Embryonic facial prominence (tissue), 1 donor: ENCODE measurements at regions not wholly inside any gene's neighbourhood (a gene's known extent, or its start where the extent isn't known, plus 50 kb on each side); places are given as distances from the start of the nearest gene placed in this dataset.
"Not testable (repeated sequence)": the region's sequence is repeated elsewhere in the genome, so short reads cannot be mapped to it uniquely, and the experiment has no call there.

ENCODE experiments used
- DNase-seq: peaks from one replicate; pipeline ENCODE4 v3.0.0-alpha.2; 2016; ENCODE audit errors: extremely low spot score

- DNase-seq: no peak
Measured at GRCh38 chr1:58836408-58836807, 52.6 kb upstream of the JUN start.

- no peak for DNase-seq
Measured at GRCh38 chr1:58837886-58838285, 54.0 kb upstream of the JUN start.

DNA sequence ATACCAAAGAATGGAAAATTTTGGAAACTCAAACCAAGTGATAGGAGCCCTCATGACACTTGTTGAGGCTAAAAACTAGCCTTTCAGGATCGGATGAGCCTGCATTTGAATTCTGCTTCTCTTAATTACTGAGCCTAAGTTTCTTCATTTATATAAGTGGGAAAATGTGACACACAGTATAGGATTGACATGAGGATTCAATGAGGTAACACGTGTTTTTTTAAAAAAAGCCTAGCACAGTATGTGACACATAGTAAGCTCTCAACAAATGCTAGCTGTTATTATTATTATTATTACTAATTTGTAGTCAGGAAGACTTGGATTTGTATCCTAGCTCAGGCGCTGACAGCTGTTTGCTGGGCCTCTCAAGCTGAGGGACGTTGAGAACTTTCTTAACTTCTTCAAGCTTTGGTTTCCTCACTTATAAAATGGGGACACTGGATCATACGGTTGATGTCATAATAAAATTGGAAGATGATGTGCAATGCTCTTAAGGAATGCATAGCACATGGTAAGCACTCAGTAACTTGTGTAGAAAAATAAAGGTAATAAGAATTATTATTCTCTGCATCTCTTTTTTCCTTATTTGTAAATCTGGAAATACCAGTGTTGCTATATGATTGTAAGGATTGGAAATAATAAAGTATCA is 55.4 kb upstream of the JUN start:
- DNase-seq: no peak

- DNase-seq: peak; percentile 45
Measured at GRCh38 chr1:58839846-58840835, 56.3 kb upstream of the JUN start.

DNA sequence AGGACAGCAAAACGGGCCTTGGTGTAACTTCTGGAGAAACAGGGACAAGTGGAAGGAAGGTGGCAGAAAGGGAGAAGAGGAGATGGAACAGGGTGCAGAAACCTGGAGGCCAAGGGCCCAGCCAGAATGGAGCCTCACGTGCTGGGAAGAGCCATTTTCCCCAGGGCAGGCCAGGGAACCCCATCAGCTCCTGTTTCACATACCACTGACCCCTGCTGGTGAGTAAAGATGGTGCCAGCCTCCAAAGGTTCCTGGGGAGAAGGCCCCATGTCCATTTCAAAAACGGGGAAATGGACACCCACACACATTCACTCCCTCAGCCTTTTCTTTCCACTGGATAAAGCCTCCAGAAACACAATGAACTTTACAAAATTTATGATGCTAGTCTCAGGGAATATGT is 57.6 kb upstream of the JUN start:
- no peak for DNase-seq

DNA sequence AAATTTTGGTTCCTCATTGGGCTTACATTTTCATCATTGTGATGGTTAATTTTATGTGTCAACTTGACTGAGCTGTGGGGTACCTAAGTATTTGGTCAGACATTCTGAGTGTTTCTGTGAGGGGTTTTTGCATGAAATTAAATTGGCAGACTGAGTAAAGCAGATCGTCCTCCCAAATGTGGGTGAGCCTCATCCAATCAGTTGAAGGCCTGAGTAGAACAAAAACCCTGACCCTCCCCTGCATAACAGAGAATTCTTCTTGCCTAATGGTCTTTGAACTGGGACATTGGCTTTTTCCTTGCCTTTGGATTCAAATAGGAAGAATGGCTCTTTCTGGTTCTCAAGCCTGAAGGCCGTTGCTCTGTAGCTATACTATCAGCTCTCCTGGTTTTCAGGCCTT is 59.1 kb upstream of the JUN start:
- DNase-seq: no peak

GRCh38 chr1:58844176-58844575 is 60.3 kb upstream of the JUN start:
- no peak for DNase-seq

GRCh38 chr1:58845942-58846341 is 62.1 kb upstream of the JUN start:
- no peak for DNase-seq

DNA sequence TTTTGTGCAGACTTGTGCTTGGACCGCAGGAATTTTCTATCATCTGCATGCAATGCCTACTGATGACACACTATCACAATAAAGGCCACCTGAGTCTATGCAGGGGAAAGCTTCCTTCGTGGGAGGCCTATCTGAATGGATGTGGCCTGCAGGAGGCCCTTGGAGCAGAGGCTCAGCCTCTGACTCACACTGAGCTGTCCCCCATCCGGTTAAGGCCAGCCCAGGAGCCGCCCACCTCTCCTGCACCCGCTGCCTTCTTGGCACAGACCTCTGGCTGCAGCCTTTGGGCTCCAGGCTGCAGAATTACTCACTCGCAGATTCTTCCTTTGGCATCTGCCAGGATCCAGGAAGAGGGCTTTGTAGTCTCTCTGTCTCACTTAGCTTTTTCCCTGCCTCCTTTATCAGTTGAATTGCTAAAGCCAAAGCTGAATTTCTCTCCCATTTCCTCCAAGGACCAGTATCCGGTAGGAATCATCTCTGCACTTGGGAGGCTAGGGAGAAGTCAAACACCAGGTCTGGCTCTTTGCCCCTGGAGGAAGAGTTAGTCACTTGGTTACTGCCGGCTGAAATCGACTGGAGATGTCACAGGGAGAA is 65.1 kb upstream of the JUN start:
- no peak for DNase-seq

- DNase-seq: no peak
Measured at GRCh38 chr1:58849551-58849950, 65.7 kb upstream of the JUN start.

DNA sequence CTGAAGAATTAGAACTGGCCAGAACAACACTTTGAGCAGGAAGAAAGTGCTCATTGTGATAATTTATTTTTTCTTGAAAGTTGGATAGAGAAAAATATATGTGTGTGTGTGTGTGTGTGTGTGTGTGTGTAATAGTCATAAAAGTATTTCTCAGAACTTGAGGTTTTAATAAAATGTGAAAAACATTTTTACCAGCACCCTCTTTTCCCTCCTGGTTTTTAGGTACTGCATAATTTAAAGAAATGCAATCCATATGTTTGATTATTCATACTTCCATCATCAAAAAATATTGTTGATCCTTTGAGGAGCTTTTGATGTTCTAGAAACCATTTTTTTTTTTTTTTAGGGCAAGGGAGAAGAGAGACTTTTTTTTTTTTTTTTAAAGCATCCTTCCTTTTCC is 66.8 kb upstream of the JUN start:
- no peak for DNase-seq

DNA sequence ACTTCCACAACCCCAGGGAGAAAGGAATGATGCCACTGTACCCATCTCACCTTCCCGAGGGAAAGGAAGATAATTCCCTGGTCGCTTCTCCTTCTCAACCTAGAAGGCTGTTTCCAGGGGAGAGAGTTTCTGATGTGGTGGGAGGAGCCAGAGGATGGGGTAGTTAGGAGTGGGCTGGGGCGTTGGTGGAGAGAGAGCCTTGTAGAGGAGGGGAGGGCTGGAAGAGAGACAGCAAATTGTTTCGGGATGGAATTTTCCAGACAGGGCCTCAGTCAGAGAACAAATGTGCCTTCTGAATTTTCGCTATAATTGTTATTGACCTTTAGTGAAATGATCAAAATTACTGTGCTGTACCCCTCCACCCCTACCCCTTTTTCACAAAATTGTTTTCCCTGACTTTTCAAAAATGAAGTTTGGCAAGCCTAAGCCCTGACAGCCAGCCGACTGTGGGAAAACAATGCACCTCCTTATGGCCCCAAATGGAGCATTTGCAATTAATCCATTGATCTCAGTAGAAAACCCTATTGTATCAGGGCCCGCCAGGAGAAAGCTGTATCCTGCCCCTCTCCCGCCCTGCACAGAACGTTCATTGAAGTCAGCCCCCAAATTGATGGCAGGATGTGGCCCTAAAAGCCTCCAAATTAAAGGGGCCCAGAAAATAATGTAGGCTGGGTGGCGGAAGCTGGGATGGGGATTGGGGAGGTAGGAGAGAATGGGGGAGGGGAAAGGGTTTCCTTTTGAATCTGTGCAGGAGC is 69.1 kb upstream of the JUN start:
- no peak for DNase-seq

DNA sequence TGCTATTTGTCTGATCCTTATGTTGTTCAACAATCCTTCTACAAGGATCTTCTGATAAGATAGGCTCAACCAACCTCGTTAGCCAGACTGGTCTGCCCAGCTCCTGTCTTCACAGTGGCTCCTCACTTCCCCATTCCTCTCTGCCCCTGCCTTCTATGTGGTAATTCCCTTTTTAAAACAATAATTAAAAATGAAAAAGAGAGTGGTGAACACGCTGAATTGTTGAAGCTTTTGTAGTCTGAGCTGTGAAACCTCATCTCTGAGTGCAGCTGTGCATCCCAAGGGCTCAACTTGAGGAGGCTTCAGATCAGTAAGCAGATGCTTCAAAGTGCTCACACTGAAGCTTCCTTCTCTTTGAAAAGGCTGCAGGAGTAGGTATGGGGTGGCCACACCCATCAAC is 70.7 kb upstream of the JUN start:
- DNase-seq: no peak

DNA sequence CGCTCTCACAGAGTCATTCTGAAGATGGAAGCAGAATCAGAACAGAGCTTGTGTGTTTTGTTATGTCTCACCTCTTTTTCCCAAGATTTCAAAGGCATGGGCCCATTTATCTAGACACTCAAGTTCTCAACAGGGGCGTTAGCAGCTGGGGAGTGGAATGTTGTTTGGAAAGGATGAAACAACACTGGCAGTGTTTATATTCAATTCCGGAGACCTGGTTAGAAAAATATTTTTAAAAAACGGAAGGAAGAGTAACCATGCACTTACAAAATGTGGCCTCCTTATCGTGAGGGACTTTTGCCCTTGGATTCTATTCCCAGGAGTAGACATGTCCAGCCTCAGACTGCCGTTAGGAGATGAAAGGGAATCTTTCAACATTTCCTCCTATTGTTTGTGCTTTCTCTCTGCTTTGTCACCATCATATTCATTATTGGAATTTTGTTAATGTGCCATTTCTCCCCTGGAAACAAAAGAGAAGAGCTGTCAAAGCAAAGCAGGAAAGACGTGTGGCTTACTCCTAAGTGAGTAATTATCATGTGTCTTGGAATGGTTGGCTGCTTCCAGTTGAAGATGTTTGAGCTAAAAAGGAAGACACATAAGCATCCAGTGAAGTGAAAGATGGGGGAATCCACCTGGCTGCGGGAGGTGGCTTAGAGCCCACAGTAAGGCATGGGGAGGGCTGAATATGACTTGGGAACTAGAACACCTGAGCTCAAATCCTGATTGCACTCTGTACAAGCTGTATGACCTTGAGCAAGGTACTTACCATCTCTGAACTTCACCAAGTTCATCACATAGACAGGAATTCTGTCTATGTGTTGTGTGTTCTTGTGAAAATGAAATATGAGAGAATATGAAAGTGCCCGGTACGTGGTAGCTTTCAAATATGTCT is 71.7 kb upstream of the JUN start:
- no peak for DNase-seq

DNA sequence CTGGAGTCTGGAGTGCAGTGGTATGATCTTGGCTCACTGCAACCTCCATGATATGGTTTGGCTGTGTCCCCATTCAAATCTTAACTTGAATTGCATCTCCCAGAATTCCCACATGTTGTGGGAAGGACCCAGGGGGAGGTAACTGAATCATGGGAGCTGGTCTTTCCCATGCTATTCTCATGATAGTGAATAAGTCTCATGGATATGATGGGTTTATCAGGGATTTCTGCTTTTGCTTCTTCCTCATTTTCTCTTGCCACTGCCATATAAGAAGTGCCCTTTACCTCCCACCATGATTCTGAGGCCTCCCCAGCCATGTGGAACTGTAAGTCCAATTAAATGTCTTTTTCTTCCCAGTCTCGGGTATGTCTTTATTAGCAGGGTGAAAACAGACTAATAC is 72.4 kb upstream of the JUN start:
- not testable (repeated sequence) for DNase-seq

DNA sequence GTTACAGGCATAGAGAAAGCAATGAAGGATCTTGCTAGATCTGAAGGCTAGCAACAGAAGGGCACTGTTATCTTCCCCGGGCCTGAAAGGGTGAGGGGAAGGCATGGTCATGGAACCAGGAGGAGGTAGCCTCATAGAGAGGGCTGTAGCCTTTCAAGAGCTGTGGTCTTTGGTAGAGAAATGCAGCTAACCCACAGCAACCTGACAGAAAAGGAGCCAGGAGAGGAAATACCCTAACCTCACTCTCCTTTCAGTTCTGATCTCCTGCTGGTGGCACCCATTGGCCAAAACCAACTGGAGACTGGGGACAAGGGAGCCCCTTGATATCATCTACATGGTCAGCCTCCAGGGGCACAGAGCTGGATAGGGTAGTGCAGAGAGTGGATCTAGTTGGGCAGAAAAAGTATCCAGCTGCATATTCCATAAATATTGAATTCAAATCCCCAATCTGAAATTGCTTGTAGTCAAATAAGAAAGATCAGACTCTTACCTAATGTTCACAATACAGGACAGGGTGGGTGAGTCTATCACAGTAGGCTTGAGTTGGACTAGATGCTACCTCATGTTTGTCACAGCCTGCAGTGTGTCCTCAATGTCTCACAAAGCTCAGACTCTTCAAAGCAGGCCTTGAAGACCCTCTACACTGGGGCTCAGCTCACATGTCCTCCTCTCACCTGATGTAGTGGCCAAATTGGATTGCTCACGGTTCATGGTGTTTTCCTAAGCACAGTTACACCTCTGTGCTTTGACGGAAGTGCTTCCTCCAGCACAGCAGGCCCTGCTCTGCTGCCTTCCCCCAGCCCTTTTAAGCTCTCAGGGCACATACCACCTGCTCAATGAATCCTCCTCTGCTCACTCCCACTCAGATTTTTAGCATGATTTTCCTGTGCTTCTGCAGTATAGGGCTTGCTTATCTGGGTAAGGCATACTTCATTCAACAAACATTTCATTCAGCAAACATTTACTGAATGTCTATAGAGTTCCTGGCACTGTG is 74.1 kb upstream of the JUN start:
- DNase-seq: no peak

- DNase-seq: no peak
Measured at GRCh38 chr1:58859769-58860485, 76.1 kb upstream of the JUN start.

DNA sequence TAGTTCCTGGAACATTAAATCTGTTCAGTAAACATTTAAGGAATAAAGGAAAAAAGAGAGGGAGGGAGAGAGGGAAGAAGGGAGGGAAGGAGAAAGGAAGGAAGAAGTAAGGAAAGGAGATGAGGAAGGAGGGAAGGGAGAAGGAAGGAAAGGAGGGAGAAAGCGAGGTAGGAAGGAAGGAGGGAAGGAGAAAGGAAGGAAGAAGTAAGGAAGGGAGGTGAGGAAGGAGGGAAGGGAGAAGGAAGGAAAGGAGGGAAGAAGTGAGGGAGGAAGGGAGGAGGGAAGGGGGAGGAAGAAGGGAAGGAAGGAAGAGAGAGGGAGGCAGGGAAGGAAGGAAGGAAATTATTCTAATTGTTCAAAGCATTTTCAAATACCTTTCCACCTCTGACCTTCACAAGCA is 77.2 kb upstream of the JUN start:
- no peak for DNase-seq

- DNase-seq: no peak
Measured at GRCh38 chr1:58861506-58861905, 77.7 kb upstream of the JUN start.
